NOMO-1 treated with dmso at 0.1 percent for 144 hours (cell line): ENCODE measurements at regions not wholly inside any gene's neighbourhood (a gene's known extent, or its start where the extent isn't known, plus 50 kb on each side); places are given as distances from the start of the nearest gene placed in this dataset.
"Not testable (repeated sequence)": the region's sequence is repeated elsewhere in the genome, so short reads cannot be mapped to it uniquely, and the experiment has no call there.

ENCODE experiments used
- DNase-seq: peaks from one replicate; lab custom pipeline; 2025; ENCODE audit not compliant: unreplicated experiment; lab: John Stamatoyannopoulos, UW

- no peak for DNase-seq
These were observed 611.3 kb downstream of the ETNK1 start for GRCh38 chr12:23236066-23236780.

DNA sequence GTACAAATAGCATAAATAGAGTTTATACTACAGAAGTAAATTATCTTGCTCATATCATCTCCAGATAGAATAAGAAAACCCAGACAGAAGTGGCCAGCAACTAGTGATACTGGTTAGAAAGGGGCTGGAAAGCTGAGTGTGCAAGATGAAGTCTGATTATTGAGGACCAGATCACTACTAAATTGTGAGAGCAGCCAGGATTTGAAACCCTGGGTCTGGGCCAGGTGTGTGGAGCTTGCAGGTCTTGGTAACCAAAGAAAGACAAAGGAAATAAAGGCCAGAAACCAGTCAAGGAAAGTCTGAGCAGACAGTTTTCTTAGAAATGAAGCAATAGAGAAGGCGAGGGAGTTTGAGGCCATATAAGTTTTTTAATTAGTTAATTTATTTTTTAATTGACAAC is 611.8 kb downstream of the ETNK1 start:
- DNase-seq: no peak

DNA sequence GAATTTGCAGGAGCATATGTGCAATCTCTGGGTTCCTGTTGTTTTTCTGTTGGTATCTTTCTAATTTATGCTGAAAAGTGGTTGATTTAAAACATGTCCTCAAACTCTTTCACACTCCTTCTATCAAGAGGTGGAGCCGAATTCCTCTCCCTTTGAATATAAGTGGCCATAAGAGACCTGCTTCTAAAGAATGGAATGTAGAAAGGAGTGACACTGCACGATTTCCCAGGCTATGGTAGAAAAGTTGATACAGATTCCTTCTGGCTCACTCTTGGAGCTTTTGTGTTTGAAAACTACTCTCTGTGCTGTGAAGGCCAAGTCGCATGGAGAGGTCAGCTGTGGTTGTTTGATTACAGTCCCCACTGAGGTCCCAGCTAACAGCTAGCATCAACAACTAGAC is 613.2 kb downstream of the ETNK1 start:
- no peak for DNase-seq

DNA sequence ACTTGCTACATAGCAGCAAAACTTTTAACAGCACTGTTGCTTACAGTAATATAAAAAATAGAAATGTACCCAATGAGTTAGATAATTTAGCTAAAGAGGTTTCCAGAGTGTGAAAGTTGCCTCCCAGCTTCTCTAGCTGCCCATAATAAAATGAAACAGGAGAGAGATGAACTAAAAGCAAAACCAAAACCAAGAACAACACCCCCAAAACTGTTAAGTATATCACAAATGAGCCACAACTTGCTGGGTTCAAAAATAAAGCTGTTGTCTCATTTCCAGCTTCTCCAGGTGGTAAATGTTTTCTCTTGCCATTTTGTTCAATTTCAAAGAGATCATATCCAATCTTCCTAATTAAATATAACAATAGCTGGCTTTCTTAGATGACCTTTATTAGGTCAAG is 614.0 kb downstream of the ETNK1 start:
- DNase-seq: no peak

DNA sequence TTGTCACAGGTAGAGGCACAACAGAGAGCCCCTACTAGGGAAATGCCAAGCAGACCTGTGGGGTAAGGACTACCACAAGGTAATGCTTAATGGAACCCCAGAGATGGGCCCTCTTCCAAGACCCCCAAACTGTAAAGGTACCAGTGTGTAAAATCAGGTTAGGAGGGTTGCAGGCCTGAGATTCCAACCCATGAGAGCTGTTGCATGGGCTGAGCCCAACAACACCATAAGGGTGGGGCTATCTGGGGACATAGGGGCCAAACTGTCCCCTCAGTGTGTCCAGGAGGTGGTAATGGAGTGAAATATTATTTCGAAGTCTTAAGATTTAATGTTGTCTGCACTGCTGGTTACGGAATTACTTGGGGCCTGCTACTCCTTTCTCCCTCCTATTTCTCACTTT is 620.2 kb downstream of the ETNK1 start:
- no peak for DNase-seq

DNA sequence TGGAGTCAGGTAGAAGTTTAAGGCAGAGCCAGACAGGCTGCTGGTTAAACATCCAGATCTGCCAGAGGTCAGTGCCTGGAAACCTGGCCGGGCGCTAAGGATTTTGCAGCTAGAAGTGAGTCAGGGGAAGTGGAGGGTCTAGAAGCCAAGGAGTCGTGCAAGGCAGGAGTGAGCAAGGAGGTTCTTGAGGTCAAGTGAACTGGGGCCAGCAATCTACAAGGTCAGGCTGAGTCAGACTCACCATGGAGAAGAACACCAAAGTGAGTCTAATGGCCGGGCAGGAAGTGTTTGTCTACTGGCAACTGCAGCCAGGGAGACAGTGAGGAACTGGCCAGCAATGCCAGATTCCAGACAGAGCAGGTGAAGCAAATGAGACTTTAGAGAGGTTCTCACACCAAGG is 628.2 kb downstream of the ETNK1 start:
- no peak for DNase-seq

DNA sequence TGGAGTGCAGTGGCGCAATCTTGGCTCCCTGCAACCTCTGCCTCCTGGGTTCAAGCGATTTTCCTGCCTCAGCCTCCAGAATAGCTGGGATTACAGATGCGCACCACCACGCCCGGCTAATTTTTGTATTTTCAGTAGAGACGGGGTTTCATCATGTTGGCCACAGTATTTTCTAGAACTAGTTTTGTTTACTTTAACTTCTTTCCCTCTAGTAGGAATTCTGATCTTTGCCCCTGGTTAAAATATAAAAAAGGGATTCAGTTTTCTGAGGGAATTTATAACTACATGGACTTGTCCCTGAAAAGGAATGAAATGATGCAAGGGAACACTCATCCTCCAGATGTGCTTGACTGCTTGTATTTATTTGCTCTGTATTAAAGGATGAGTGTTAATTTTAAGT is 628.9 kb downstream of the ETNK1 start:
- not testable (repeated sequence) for DNase-seq

- DNase-seq: no peak
These were observed 634.6 kb downstream of the ETNK1 start for GRCh38 chr12:23259558-23259957.

DNA sequence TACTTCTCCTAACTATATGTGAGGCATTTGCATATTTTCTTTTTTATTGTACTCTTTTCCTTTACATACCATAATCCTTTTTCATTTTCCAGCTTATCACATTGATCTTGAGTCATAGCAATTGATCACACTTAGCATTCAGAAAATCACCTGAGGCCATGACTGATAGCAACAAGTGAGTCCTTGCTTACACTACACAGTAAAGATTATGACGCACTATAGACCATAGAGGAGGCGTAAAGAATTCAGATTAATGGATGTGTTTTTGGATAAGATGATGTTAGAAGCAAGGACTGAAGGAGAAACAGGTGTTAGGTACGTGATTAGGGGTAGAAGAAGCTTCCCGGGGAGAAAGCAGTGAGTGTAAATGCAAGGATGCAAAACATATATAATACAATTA is 637.7 kb downstream of the ETNK1 start:
- no peak for DNase-seq

DNA sequence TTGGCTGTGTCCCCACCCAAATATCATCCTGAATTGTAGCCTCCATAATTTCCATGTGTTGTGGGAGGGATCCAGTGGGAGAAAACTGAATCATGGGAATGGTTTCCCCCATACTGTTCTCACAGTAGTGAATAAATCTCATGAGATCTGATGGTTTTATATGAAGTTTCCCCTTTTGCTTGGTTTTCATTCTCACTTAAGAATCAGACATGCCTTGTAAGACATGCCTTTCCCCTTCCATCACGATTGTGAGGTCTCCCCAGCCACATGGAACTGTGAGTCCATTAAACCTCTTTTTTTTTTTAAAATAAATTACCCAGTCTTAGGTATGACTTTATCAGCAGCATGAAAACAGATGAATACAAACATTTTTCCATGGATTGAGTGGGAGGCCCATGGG is 652.9 kb downstream of the ETNK1 start:
- no peak for DNase-seq

GRCh38 chr12:23281295-23281694 is 656.3 kb downstream of the ETNK1 start:
- no peak for DNase-seq

GRCh38 chr12:23282701-23283100 is 657.7 kb downstream of the ETNK1 start:
- no peak for DNase-seq

DNA sequence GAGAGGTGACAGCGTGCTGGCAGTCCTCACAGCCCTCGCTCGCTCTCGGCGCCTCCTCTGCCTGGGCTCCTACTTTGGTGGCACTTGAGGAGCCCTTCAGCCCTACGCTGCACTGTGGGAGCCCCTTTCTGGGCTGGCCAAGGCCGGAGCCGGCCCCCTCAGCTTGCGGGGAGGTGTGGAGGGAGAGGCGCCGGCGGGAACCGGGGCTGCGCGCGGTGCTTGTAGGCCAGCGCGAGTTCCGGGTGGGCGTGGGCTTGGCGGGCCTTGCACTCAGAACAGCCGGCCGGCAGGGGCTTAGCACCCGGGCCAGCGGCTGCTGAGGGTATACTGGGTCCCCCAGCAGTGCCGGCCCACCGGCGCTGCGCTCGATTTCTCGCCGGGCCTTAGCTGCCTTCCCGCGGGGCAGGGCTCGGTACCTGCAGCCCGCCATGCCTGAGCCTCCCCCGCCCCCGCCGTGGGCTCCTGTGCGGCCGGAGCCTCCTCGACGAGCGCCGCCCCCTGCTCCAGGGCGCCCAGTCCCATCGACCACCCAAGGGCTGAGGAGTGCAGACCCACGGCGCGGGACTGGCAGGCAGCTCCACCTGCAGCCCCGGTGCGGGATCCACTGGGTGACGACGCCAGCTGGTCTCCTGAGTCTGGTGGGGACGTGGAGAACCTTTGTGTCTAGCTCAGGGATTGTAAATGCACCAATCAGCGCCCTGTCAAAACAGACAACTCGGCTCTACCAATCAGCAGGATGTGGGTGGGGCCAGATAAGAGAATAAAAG is 661.0 kb downstream of the ETNK1 start:
- DNase-seq: not testable (repeated sequence)

DNA sequence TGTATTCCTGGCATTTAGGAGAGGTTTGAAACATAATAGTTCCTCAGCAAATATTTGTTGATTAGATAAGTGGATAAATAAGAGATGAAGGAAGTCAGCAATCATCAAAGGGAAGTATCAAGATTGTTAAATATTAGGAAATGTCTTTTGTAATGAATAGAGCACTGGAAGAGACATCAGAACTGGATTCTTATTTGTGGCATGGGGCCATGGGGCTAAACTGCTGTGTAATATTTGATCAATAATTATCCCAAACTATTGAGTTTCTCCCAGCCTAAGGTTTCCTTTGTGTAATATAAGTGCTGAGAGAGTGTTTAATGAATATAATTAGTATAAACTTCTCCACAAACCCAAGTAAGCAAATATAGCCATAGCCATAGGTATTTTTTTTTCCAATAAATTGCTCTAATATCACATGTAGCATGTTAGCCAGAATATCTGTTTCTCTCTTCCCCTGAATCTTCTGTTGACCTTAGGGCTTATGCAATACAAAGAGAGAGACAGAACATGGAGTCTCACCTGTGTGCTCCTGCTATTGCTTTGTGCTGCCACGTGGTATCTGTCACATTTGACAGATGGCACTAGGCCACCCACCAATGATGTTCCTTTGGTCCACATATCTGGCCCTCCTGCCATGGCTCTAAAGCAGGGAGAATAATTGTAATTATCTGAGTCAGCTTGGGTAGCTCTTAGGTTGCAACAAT is 658.7 kb downstream of the SOX5 start:
- DNase-seq: no peak

DNA sequence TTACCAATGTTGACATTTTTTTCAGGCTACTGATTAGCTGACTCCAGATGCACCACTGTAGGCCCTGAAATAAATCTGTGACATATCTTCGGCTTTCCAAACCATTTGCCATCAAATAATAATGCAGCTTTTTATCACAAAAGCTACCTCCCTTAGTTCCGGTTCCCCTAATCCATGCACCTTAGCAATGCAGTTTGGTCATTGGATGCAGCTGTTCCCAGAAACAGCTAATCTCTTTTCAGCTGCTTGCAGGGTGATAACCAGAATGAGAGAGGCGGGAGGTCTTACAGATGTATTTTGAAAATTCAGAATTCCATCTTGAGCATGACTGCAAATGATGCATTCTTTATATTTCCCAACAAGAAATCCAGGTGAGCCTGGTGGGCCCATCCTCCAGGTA is 646.2 kb downstream of the SOX5 start:
- no peak for DNase-seq

GRCh38 chr12:23303821-23304220 is 645.6 kb downstream of the SOX5 start:
- no peak for DNase-seq

- DNase-seq: no peak
These were observed 615.5 kb downstream of the SOX5 start for GRCh38 chr12:23333938-23334337.

- DNase-seq: no peak
These were observed 613.9 kb downstream of the SOX5 start for GRCh38 chr12:23335593-23335992.

DNA sequence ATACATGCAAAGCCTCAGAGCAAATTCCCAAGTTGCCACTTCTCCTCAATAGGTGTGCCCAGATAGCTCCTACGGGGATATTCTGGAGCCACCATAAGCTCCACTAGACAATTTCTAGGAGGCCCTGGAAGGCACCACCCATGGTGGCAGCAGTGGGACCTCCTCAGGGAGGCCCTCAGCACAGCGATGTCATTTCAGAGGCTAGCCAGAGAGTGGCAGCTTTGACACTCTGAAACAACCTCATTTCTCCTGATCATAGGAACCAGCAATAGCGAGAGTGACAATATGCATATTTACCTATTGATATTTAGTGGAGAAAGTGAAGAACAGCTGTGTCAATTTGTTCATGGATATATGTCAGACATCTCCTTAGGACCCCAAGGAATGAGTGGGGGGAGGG is 612.3 kb downstream of the SOX5 start:
- DNase-seq: no peak

DNA sequence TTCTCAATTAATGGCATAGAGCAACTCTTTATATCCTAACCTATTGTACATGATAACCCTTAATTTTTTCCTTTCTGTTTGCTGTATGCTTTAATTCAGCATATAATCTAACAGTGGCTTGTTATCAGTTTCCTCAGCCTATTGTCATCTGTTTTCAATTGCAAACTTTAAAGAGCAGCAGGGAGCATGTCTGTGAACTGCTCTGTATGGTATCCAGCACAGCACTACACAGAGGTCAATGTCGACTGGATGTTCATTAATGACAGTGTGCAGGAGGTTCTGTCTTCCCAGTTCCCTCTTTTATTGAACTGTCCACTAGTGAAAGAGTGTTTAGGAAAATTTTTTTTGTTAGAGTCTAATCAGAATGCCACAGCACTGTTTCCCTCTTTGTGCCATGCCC is 609.1 kb downstream of the SOX5 start:
- no peak for DNase-seq

DNA sequence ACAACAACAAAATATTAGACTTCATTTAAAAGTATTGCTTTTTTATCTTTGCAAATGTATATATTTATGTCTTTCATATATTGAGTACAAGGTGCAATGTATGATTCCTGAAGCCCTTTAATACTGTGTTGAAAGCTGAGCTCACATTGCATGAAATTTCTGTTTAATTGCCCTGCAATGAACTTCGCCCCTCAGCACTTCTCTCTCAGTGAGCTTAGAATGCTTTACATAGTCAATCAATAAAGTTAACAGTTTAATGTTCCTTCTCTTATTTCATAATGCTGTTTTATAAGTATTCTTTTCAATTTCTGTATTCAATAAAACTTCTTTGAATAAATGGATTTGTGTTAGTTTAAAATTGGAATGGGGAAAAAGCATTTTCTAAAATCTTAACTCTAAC is 607.1 kb downstream of the SOX5 start:
- DNase-seq: no peak

GRCh38 chr12:23349564-23349963 is 599.9 kb downstream of the SOX5 start:
- DNase-seq: no peak
